Renal pelvis (tissue), 1 donor: ENCODE measurements at regions not wholly inside any gene's neighbourhood (a gene's known extent, or its start where the extent isn't known, plus 50 kb on each side); places are given as distances from the start of the nearest gene placed in this dataset.
A peak's percentile ranks its signal among the peaks of the same experiment; 100 is the strongest.
"Not testable (repeated sequence)": the region's sequence is repeated elsewhere in the genome, so short reads cannot be mapped to it uniquely, and the experiment has no call there.

Source experiments
- DNase-seq: peaks from one replicate; pipeline ENCODE4 v3.0.0-alpha.2; 2013

- DNase-seq = no peak
These were observed 781.0 kb downstream of the TBC1D22A start for GRCh38 chr22:47543447-47543846.

DNA sequence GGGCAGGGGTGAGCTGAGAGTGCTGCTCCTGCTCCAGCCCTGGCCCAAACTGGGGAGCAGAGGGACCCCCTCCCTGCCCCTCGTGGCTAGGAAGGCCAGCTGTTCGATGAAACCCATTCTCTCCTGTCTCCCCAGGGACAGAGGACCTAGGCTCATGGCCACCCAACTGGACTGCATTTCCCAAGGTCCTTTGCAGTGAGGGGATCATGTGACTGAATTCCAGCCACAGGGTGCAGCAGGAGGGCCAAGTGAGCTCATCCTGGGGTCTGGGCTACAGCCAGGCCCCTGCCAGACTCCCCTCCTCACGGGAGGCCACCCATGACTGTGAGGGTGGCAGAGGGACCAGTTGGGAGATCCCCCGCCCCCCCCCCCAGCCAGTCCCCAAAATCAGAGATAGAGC is 777.6 kb downstream of the TBC1D22A start:
- no peak for DNase-seq

GRCh38 chr22:47539374-47539773 is 776.9 kb downstream of the TBC1D22A start:
- DNase-seq = no peak

DNA sequence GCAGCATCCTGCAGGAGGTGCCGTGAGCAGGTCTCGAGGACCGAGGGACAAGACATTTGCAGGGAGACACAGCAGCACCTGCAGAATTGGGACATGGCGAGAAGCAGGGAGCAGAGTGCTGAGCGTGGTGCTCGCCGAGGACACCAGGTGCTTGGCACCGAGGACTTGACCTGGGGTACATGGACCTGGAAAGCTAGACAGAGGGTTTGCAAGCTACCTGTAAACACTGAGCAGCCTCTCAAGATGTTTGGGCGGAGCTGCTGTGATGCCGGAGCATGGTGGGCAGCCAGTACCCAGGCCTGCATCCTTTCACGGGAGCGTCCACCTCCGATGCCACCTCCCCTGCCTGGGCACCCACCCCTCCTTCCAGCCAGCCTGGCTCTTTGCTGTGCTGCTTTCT is 773.2 kb downstream of the TBC1D22A start:
- DNase-seq = no peak

DNA sequence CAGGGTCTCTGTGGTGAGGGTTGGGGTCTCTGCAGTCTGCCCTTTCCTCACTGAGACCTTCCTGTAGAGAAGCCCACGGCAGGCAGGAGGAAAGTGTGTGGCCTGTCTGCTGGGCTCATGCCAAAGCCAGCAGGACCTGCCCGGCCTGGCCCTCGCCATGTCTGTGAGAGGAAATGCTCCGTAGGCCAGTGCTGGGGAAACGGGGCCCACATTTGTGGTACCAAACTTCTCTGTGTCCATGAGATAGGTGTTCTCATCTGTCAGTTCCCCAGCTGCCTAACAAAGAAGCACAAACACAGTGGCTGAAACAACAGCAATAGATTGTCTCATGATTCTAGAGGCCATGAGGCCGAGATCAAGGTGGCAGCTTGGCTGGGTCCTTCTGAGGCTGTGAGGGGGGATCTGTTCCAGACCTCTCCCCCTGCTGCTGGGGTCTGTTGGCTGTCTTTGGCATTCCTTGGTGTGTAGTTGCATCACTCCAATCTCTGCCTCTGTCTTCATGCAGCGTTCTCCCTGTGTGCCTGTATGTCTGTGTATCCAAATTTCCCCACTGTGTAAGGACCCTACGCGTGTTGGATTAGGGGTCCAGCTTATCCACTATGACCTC is 772.5 kb downstream of the TBC1D22A start:
- DNase-seq = no peak

- DNase-seq = peak; percentile 84
These were observed 771.7 kb downstream of the TBC1D22A start for GRCh38 chr22:47533961-47534803.

DNA sequence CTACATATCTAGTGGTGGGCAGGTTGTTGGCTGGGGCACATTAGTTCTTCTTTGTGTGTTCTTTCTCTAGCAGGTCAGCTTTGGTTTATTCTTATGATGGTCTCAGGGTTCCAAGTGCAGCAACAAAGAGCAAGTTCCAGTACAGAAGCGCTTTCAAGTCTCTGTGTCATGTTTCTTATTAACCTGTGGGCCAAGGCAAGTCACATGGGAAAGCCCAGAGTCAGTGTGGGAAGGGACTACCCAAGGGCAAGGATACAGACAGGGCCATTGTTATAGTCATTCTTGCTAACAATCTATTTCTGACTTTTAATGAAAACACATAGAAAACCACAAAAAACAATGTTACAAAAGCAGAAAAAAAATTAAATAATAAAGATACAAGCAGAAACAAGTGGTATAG is 754.6 kb downstream of the TBC1D22A start:
- no peak for DNase-seq

GRCh38 chr22:47515384-47516125 is 753.1 kb downstream of the TBC1D22A start:
- DNase-seq = peak; percentile 5

- DNase-seq = no peak
These were observed 750.2 kb downstream of the TBC1D22A start for GRCh38 chr22:47512617-47513016.

- no peak for DNase-seq
These were observed 742.5 kb downstream of the TBC1D22A start for GRCh38 chr22:47504962-47505361.

DNA sequence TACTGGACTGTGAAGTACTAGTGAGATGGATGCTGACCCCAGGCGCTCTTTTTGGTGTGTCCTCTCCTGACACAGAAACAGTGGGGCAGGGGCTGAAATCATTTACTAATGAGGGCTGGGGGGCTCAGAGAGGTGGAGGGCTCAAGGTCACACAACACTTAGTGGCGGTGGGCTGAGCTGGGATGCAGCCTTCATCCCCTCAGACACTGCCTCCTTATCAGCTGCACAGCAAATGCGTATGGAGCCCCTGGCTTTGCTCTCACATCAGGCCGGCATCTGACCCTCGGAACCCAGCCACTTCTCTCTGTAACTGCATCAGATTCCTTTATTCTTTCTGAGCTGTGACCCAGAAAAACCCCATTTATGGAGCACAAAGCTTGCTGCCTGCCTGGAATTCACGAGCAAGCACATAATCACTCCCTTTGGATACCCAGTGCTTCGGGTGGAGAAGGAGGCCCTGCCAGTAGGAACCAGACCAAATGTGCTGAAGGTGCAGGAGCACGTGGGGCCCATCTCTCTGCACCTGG is 736.6 kb downstream of the TBC1D22A start:
- no peak for DNase-seq

GRCh38 chr22:47497666-47498065 is 735.2 kb downstream of the TBC1D22A start:
- no peak for DNase-seq

- no peak for DNase-seq
These were observed 732.7 kb downstream of the TBC1D22A start for GRCh38 chr22:47495110-47495509.

DNA sequence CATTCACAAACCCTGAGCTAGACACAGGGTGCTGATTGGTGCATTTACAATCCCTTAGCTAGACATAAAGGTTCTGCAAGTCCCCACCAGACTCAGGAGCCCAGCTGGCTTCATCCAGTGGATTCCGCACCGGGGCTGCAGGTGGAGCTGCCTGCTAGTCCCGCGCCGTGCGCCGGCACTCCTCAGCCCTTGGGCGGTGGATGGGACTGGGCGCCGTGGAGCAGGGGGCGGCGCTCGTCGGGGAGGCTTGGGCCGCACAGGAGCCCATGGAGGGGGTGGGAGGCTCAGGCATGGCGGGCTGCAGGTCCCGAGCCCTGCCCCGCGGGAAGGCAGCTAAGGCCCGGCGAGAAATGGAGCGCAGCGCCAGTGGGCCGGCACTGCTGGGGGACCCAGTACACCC is 725.7 kb downstream of the TBC1D22A start:
- not testable (repeated sequence) for DNase-seq

DNA sequence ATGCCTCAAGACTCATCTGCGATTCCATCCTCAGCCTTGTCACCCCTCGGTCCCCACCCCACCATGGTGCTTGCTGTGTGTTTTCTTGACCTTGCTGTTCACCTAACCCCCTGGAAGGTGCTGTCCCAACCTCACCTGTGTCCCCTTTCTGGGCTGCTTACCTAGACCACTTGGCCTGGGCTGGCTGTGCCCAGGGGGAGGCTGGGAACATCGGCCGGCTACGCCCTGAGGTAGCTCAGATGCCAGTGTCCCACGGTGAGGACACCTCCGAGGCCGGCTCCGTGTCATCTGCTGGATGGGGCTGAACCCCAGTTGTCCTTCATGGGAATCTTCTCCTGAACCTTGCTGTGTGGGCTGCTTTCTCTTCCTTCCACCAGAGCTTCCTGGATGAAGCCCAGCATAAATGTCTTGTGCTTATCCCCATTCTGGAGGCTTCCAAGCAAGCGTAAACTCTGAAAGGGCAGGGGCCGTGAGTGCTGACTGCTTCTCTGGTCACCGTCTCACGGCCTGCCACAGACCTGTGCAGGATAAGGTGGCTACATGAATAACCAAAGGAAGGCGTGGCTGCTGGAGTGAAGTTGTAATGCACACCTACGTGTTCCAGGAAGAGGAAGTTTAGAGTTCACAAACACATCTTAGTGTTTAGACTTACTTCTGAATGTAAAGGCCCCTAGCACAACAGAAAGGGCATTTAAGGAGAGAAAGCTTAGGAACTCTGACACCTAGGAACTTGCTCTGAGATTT is 724.3 kb downstream of the TBC1D22A start:
- no peak for DNase-seq

DNA sequence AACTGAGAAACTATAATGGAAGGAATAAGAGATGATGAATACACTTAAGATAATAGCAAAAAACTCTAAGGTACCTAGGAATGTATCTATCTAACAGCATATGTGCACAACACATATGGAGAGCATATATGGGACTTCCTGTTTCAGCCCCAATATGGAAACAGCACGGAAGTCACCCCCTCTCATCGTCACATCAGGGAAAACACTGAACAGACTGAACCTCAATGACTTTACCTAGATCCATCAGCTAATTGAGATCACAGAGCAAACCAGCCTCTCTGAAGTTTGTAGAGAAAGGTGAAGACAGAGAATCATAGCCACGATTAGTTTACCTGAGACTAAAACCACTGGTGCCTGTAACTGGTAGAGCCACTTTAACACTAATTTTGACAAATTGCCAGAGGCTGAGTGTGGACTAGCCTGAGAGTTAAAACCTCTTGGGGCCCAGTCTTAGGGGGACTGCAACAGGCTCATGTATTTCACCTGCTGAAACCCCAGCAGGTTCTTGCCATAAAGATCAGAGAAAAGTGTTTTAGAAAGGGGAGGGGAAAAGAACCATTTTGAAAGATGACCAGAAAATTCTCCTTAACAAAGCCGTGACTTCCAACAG is 722.6 kb downstream of the TBC1D22A start:
- peak; percentile 30 for DNase-seq

- DNase-seq = no peak
These were observed 713.8 kb downstream of the TBC1D22A start for GRCh38 chr22:47476231-47476630.

DNA sequence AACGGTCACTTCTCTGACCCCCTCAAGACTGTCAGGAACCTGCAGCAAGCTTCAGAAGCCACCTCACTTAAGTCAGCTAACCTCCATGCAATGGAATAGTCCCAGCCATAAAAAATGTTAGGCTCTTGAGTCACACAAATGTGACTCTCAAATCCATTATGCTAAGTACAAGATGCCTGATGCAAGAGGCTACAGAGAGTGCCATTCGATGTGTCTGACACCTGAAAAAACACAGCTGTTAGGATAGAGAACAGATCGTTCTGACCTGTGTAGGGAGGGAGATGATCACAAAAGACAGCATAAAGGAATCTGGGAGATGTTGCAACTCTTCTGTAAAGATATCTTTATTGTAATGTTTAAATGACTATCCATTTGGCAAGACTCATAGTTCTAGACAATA is 712.4 kb downstream of the TBC1D22A start:
- no peak for DNase-seq

GRCh38 chr22:47474464-47474863 is 712.0 kb downstream of the TBC1D22A start:
- DNase-seq = peak; percentile 17

DNA sequence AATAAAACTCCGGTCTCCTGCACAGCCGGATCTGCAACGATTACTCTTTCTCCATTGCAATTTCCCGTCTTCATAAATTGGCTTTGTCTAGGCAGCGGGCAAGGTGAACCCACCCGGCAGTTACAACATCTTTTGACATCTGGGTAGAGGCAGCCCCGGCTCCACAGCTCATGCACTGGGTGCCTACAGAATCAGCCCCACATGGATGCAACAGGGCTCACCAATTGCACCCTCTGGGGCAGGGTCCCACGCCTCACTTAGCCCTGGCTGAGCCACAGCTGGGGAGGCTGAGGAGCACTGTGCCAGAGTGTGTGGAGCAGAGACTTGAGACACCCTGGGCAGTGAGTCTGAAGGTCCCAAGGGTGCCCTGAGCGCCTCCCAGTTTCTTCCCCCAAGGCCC is 710.2 kb downstream of the TBC1D22A start:
- DNase-seq = no peak

GRCh38 chr22:47471406-47471805 is 709.0 kb downstream of the TBC1D22A start:
- no peak for DNase-seq
